Transverse colon (tissue), 4 donors: ENCODE measurements at regions not wholly inside any gene's neighbourhood (a gene's known extent, or its start where the extent isn't known, plus 50 kb on each side); places are given as distances from the start of the nearest gene placed in this dataset.

Experiments used
- DNase-seq: peaks from one replicate; pipeline ENCODE4 v3.0.0-alpha.2; 2019
- H3K27ac ChIP-seq, 4 donors: fragments of 200-600 bp; sonication (generic); 2 replicates each; pipeline ENCODE4 v1.5.1; 2016 to 2018; ENCODE audit warnings: inconsistent platforms in 4 of 4
- H3K27me3 ChIP-seq: fragments of 200-600 bp; sonication (generic); 2 replicates; pipeline ENCODE4 v1.5.1; 2017; ENCODE audit warnings: inconsistent platforms
- H3K36me3 ChIP-seq, 4 donors: fragments of 200-600 bp; sonication (generic); 2 replicates each; pipeline ENCODE4 v1.5.1; 2017 to 2019; ENCODE audit warnings: inconsistent platforms in 4 of 4
- H3K4me1 ChIP-seq, 4 donors: fragments of 200-600 bp; sonication (generic); 2 replicates each; pipeline ENCODE4 v1.5.1; 2017 to 2020; ENCODE audit warnings: inconsistent platforms in 4 of 4
- H3K4me3 ChIP-seq, 4 donors: fragments of 200-600 bp; sonication (generic); 1 replicate in 1 of 4; 2 replicates in 3 of 4; pipeline versions ENCODE4 v1.5.1 to v1.6.1; 2017 to 2019; ENCODE audit warnings: inconsistent platforms in 4 of 4
- H3K9me3 ChIP-seq, 2 donors: fragments of 200-600 bp; sonication (generic); 2 replicates each; pipeline ENCODE4 v1.5.1; 2017 to 2019; ENCODE audit warnings: inconsistent platforms in 2 of 2
- CTCF ChIP-seq, 5 experiments: fragments of 200-600 bp in 3 of 5; fragments of 450-650 bp in 2 of 5; sonication (generic) in 3 of 5; IDR thresholded peaks; 1 replicate in 2 of 5; 2 replicates in 3 of 5; pipeline ENCODE4 v1.5.1; 2016 to 2017; ENCODE audit warnings: antibody characterized with exemption in 5 of 5, inconsistent platforms in 3 of 5, mild to moderate bottlenecking in 2 of 5, moderate library complexity in 1 of 5
- EP300 ChIP-seq: sonication (generic); formaldehyde crosslinking; IDR thresholded peaks from one replicate; pipeline ENCODE4 v1.6.1; 2017; ENCODE audit warnings: antibody characterized with exemption, low read depth
- POLR2A ChIP-seq: fragments of 450-650 bp; IDR thresholded peaks from one replicate; pipeline ENCODE4 v1.6.1; 2016; ENCODE audit warnings: antibody characterized with exemption, mild to moderate bottlenecking, moderate library complexity
- POLR2AphosphoS5 ChIP-seq, 3 donors: sonication (generic); formaldehyde crosslinking; IDR thresholded peaks; one replicate each; pipeline ENCODE4 v1.6.1; 2016; ENCODE audit warnings: antibody characterized with exemption in 3 of 3
- WGBS, 2 donors: methylation state at CpG; one replicate each; pipeline ENCODE4 v1.1.5; 2018; ENCODE audit warnings: low coverage in 1 of 2; 5-methylcytosine and 5-hydroxymethylcytosine counted together
- in situ Hi-C, 4 donors: fragments of 200-750 bp; cut with MboI; loops; one replicate each; pipeline versions ENCODE4 v1.15.0 to v1.15.1; 2017; ENCODE audit warnings: low sequenced_read_pairs in 3 of 4, low pct_ligation_motif_present in 1 of 4, low pct_unique_long_range_greater_than_20kb in 1 of 4
- intact Hi-C: fragments of 100-400 bp; cut with DNase I; formaldehyde crosslinking; loops from one replicate; pipeline ENCODE4 v1.15.1; 2023; ENCODE audit warnings: low total_unique reads

- no peaks in the 10 kb centered on the region for H3K4me1 ChIP-seq
- no peak for DNase-seq
- TF ChIP-seq CTCF (IDR thresholded peaks at IDR 0.05): no peak
- TF ChIP-seq POLR2AphosphoS5 (IDR thresholded peaks at IDR 0.05): no peak
- no peak for TF ChIP-seq POLR2A
- TF ChIP-seq EP300: no peak
- H3K27ac ChIP-seq: no peak overlapping the region
- intact Hi-C loops: no loop called here
- WGBS, 2 donors: 13 to 77% methylated on average over 2 of the region's 2 CpGs
- H3K4me3 ChIP-seq: no peak overlapping the region
- H3K9me3 ChIP-seq: no peaks in the 10 kb centered on the region
- in situ Hi-C loops: no loop called here
- H3K36me3 ChIP-seq: no peaks in the 10 kb centered on the region
- H3K27me3 ChIP-seq: no peaks in the 10 kb centered on the region
Observed at GRCh38 chr12:98229540-98229924, 285.9 kb upstream of the TMPO start.

GRCh38 chr12:98232753-98233390, 282.5 kb upstream of the TMPO start:
- H3K27ac ChIP-seq: no peak overlapping the region
- 65 to 86% methylated on average over 2 to 3 of the region's 3 CpGs for WGBS, 2 donors
- H3K27me3 ChIP-seq: no peaks in the 10 kb centered on the region
- H3K36me3 ChIP-seq: no peaks in the 10 kb centered on the region
- no peaks in the 10 kb centered on the region for H3K9me3 ChIP-seq
- DNase-seq: no peak
- no peaks in the 10 kb centered on the region for H3K4me1 ChIP-seq
- in situ Hi-C loops (no loop called here), intact Hi-C loops (no loop called here)
- TF ChIP-seq EP300 (no peak), POLR2A (no peak), CTCF (IDR thresholded peaks at IDR 0.05) (no peak), POLR2AphosphoS5 (IDR thresholded peaks at IDR 0.05) (no peak)
- no peak overlapping the region for H3K4me3 ChIP-seq

GRCh38 chr12:98235301-98235700, 280.1 kb upstream of the TMPO start:
- no peak overlapping the region for H3K4me3 ChIP-seq
- H3K27me3 ChIP-seq: no peaks in the 10 kb centered on the region
- TF ChIP-seq POLR2A: no peak
- no peak for TF ChIP-seq POLR2AphosphoS5 (IDR thresholded peaks at IDR 0.05)
- TF ChIP-seq CTCF (IDR thresholded peaks at IDR 0.05): no peak
- no peak for TF ChIP-seq EP300
- in situ Hi-C loops: no loop called here
- intact Hi-C loops: no loop called here
- DNase-seq: no peak
- no peaks in the 10 kb centered on the region for H3K9me3 ChIP-seq
- H3K27ac ChIP-seq: no peak overlapping the region
- 89 to 90% methylated on average over 1 to 2 of the region's 2 CpGs for WGBS, 2 donors
- H3K4me1 ChIP-seq: no peaks in the 10 kb centered on the region
- H3K36me3 ChIP-seq: no peaks in the 10 kb centered on the region

- no peak for DNase-seq
- Histone ChIP-seq H3K27ac (no peak overlapping the region), H3K4me3 (no peak overlapping the region), H3K27me3 (no peaks in the 10 kb centered on the region), H3K36me3 (no peaks in the 10 kb centered on the region), H3K9me3 (no peaks in the 10 kb centered on the region), H3K4me1 (no peaks in the 10 kb centered on the region)
- in situ Hi-C loops (no loop called here), intact Hi-C loops (no loop called here)
- WGBS, 2 donors: 61 to 68% methylated on average over 4 of the region's 4 CpGs
- TF ChIP-seq EP300 (no peak), POLR2A (no peak), CTCF (IDR thresholded peaks at IDR 0.05) (no peak), POLR2AphosphoS5 (IDR thresholded peaks at IDR 0.05) (no peak)
Observed at GRCh38 chr12:98238515-98239130, 276.8 kb upstream of the TMPO start.
